Muscle of leg (tissue), 3 donors: ENCODE measurements at regions not wholly inside any gene's neighbourhood (a gene's known extent, or its start where the extent isn't known, plus 50 kb on each side); places are given as distances from the start of the nearest gene placed in this dataset.
A peak's percentile ranks its signal among the peaks of the same experiment; 100 is the strongest.

ENCODE experiments used
- DNase-seq: peaks from one replicate; pipeline ENCODE4 v3.0.0; 2013
- H3K27ac ChIP-seq: one replicate; pipeline ENCODE4 v1.5.1; 2013; ENCODE audit warnings: mild to moderate bottlenecking, low read length, control low read depth
- H3K27me3 ChIP-seq: one replicate; pipeline ENCODE4 v1.6.1; 2013; ENCODE audit warnings: low read length; ENCODE audit not compliant: control insufficient read depth, insufficient read depth
- H3K36me3 ChIP-seq: one replicate; pipeline ENCODE4 v1.6.1; 2013; ENCODE audit warnings: low read length; ENCODE audit not compliant: control insufficient read depth, insufficient read depth
- H3K4me1 ChIP-seq: one replicate; pipeline ENCODE4 v1.6.1; 2013; ENCODE audit warnings: low read length; ENCODE audit not compliant: control insufficient read depth, insufficient read depth
- H3K4me3 ChIP-seq: one replicate; pipeline ENCODE4 v1.5.1; 2013; ENCODE audit warnings: low read length, control low read depth
- H3K9me3 ChIP-seq: replicated peaks from 2 replicates; pipeline ENCODE4 v1.6.1; 2013; ENCODE audit warnings: low read depth, low read length; ENCODE audit not compliant: control insufficient read depth
- WGBS: methylation state at CpG from one replicate; pipeline ENCODE4 v1.1.5; 2013; ENCODE audit warnings: missing lambda C conversion rate; ENCODE audit not compliant: insufficient coverage; 5-methylcytosine and 5-hydroxymethylcytosine counted together

DNA sequence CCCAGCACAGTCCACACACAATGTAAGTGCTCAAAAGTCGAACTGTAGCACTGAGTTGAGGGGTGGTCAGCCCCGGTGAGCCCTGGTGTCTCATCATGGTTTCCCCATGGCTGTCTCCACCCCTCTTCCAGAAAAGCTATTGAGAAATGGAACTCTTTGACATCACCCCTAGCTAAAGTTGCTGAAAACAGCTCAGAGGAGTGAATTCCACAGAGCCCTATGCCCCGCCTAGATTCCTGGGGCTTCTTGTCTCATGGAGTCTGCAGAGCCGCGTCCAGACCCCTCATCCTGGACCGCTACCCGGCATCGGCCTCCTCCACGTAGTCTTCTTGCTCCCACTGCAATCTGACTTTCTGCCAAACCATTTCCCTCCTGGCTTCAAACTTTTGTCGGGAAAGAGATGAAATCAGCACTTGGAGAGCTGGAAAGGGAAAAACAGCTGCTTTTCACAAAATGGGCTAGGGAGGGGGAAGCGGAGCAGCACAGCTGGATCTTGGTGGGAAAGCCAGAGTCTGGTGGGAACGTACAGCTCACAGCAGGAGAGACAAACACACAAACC lies 132.2 kb downstream of the SNX5 start:
- no peaks in the 10 kb centered on the region for H3K9me3 ChIP-seq
- no peaks in the 10 kb centered on the region for H3K36me3 ChIP-seq
- peak; percentile 100 for DNase-seq
- no peaks in the 10 kb centered on the region for H3K27me3 ChIP-seq
- peak overlapping the region; percentile 97 for H3K27ac ChIP-seq
- WGBS, result 16% methylated on average over 7 of the region's 12 CpGs
- H3K4me1 ChIP-seq, result peaks cover 35% of the 10 kb centered on the region
- no peak overlapping the region for H3K4me3 ChIP-seq

DNA sequence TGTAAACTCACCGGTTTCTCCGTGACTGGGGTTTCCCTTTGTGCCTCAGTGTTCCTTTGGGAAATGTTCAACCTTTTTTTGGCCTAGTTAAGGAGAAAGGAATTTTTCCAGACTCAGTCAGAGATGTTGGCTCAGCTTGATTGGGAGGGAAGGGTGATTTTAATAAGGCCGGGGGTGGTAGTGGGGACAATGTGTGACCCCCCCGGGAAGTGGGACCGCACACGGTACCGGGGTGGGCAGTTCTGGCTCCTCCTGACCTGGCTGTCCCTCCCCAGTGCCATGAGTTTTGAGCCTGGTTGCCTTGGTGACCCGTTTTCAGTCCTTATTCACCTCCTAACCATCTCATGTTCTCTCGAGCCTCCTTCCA lies 132.7 kb downstream of the SNX5 start:
- Histone ChIP-seq H3K4me3 (no peak overlapping the region), H3K4me1 (peaks cover 32% of the 10 kb centered on the region), H3K27ac (peak overlapping the region; percentile 97), H3K9me3 (no peaks in the 10 kb centered on the region), H3K36me3 (no peaks in the 10 kb centered on the region), H3K27me3 (no peaks in the 10 kb centered on the region)
- WGBS, result 46% methylated on average over 7 of the region's 9 CpGs
- peak; percentile 78 for DNase-seq

DNA sequence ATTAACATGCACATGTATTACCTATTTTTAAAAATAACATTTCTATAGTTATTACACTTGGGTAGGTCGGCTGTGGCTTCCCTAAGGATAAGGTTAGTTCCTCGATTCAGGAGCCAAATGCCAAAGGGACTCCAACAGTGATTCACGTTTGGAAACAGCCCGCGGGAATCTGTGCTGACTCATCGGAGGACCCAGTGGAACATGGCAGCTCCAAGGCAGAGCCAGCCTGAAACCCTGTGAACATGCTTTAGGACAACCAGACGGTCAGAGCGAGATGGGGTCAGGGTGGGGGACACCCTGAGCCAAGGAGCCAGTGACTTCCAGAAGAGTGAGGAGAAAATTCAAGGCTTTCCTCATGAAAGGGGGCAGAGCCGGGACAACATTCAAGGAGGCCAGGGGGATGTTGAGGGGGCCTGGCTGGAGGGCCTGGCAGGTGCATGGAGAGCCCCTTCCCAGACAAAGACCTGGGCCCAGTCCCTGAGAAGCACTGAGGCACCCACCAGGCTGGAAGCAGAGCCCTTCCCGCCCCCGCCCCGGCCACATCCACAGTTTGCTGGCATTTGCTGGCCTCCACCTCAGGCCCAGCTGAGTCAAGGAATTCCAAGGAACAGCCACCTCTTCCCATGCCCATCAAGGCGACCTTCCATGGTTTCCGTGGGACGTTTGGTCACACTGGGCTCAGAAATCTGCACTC lies 133.2 kb downstream of the SNX5 start:
- H3K4me1 ChIP-seq, result peaks cover 32% of the 10 kb centered on the region
- no peaks in the 10 kb centered on the region for H3K9me3 ChIP-seq
- no peaks in the 10 kb centered on the region for H3K36me3 ChIP-seq
- no peaks in the 10 kb centered on the region for H3K27me3 ChIP-seq
- H3K4me3 ChIP-seq, result no peak overlapping the region
- peak; percentile 70 for DNase-seq
- H3K27ac ChIP-seq, result peak overlapping the region; percentile 97
- WGBS, result 45% methylated on average over 14 of the region's 15 CpGs

DNA sequence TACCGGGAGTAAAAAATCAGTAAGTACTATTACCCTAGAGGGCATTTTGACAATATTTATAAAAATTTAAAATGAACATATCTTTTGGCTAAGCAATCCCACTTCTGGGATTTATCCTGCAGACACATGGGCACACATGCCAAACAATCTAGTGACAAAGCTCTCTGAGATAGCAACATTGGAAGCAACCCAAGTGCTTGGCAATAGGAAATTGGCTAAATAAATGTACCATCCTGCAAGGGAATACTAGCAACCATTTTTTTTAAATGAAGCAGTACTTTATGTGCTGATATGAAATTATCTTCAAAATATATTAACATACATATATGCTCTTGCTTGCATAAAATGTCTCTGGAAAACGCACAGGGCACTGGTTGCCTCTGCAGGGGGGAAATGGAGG lies 133.8 kb downstream of the SNX5 start:
- DNase-seq, result no peak
- Histone ChIP-seq H3K9me3 (no peaks in the 10 kb centered on the region), H3K4me3 (no peak overlapping the region), H3K36me3 (no peaks in the 10 kb centered on the region), H3K27ac (peak overlapping the region; percentile 4), H3K27me3 (no peaks in the 10 kb centered on the region), H3K4me1 (peaks cover 32% of the 10 kb centered on the region)
- no CpG with 5 or more reads among the region's 2 CpGs for WGBS

DNA sequence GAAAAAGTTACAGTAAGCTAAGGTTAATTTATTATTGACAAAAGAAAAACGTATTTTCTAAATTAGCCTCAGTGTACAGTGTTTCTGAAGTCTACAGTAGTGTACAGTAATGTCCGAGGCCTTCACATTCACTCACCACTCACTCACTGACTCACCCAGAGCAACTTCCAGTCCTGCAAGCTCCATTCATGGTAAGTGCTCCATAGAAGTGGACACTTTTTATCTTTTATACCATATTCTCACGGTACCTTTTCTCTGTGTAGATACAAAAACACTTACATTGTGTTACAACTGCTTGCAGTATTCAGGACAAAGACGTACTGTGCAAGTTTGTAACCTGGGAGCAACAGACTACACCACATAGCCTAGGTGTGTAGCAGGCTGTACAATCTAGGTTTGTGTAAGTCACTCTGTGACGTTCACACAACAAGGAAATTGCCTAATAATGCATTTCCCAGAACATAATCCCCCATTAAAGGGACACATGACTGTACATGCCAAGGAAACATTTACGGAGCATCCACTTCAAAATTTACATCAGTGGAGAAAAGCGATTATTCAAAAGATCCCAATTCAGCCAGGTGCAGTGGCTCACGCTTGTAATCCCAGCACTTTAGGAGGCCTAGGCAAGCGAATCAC lies 133.4 kb downstream of the BANF2 start:
- WGBS, result 60% methylated on average over 3 of the region's 9 CpGs
- H3K27me3 ChIP-seq, result no peaks in the 10 kb centered on the region
- DNase-seq, result no peak

DNA sequence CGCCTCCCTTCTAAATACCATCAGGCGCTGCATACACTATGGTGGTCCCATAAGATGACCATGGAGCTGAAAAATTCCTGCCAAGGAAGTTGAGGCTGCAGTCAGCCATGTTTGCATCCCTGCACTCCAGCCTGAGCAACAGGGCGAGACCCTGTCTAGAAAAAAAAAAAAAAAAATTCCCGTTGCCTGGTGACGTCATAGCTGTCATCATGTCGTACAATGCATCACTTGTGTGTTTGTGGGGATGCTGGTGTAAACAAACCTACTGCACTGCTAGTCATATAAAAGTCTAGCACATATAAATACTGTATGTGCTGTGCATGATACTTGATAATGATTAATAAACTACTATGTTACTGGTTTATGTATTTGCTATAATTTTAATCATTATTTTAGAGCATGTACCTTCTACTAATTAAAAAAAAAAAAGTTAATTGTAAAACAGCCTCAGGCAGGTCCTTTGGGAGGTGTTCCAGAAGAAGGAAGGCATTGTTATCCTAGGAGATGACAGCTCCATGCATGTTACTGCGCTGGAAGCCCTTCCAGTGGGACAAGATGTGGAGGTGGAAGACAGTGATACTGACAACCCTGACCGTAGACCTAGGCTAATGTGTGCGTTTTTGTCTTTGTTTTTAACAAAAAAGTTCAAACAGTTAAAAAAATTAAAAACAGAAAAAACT lies 132.6 kb downstream of the BANF2 start:
- no peaks in the 10 kb centered on the region for H3K36me3 ChIP-seq
- 94% methylated on average over 2 of the region's 9 CpGs for WGBS
- no peaks in the 10 kb centered on the region for H3K27me3 ChIP-seq
- no peak overlapping the region for H3K27ac ChIP-seq
- no peaks in the 10 kb centered on the region for H3K9me3 ChIP-seq
- no peak for DNase-seq
- peaks cover 25% of the 10 kb centered on the region for H3K4me1 ChIP-seq
- no peak overlapping the region for H3K4me3 ChIP-seq

More for the DNA sequence above, 133.4 kb downstream of the BANF2 start:
- H3K4me3 ChIP-seq, result no peak overlapping the region
- peaks cover 27% of the 10 kb centered on the region for H3K4me1 ChIP-seq
- no peaks in the 10 kb centered on the region for H3K9me3 ChIP-seq
- H3K27ac ChIP-seq, result no peak overlapping the region
- no peaks in the 10 kb centered on the region for H3K36me3 ChIP-seq

DNA sequence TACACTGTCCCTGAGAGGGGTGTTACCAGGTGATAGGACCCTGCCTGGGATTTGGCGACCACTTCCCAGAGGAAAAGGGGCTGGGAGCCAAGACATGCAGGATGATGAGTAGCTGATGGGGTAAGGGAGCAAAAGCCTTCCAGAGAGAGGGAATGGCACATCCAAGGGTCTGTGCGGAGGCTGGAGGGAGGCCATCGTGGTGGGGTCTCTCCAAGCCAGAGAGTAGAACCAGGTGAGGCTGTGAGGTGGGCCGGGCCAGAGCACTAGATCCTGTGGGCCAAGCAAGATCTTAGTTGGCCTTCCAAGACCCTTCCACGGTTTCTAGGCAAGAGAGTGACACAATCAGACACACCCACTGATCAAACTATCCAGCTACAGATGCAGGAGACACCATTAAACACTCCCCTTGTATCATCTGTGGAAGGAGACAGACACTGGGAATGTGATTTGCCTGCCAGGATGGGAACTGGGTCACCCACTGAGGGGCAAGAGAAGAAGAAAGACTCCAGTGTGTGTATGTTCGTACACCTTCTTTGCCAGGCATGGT lies 128.9 kb downstream of the BANF2 start:
- no peak overlapping the region for H3K4me3 ChIP-seq
- 85% methylated on average over 6 of the region's 6 CpGs for whole genome bisulfite sequencing
- no peaks in the 10 kb centered on the region for H3K36me3 ChIP-seq
- H3K27ac ChIP-seq, result no peak overlapping the region
- DNase-seq, result no peak
- H3K27me3 ChIP-seq, result no peaks in the 10 kb centered on the region
- peaks cover 17% of the 10 kb centered on the region for H3K4me1 ChIP-seq
- no peaks in the 10 kb centered on the region for H3K9me3 ChIP-seq

DNA sequence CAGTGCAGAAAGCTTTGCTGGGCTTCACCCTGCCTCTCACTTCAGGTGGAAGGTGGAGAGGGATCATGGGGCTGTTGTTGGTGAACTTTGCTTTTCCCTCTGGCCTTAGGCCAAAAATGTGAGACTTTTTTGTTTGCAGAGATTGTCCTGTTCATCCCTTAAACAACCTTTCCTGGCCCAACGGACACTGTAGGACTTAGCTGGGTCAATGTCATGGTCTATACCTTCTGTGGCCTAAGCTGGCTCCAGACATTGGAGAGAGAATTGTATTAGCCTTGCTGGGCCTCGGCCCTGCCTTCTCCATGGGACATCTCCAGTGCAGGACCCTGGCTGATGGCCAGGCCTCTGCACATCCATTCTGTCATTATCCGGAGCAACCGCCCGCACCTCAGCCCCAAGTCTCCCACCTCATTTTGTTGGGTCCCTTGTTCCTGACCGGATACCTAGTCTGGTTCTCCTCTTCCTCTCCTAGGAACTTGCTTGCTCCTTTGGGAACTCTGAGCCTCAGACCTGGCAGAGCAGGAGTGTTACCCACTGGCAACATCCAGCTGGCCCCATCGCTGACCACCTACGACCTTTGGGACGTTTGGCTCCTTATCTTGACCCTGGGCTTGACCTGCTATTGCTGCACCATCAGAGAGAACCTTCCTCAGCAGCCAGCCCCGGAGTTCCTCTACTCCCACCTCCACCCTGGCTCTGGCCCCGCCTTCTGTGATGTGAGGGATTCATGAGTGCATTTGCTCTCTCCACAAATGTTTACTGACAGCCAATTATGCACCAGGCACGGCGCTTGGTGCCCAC lies 128.2 kb downstream of the BANF2 start:
- no peaks in the 10 kb centered on the region for H3K36me3 ChIP-seq
- no peak overlapping the region for H3K27ac ChIP-seq
- H3K9me3 ChIP-seq, result no peaks in the 10 kb centered on the region
- DNase-seq, result no peak
- H3K4me1 ChIP-seq, result peaks cover 17% of the 10 kb centered on the region
- no peak overlapping the region for H3K4me3 ChIP-seq
- H3K27me3 ChIP-seq, result no peaks in the 10 kb centered on the region
- 81% methylated on average over 7 of the region's 13 CpGs for WGBS

DNA sequence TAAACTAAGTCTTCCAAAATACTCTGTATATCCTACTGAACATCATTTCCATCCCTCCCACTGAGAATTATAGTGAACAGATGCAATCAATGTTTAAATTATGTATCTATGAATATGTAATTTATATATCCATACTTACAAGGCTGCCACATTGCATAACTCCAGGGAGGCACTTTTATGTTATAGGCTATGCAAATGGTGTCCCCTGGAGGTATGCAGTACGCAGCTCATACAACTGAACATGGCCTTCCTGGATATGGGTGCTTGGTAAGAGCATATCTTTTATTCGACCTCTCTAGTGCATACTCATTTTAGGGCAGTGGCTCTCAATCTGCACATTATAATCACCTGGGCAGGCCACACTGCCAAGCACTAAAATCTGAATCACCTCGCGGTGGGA lies 127.3 kb downstream of the BANF2 start:
- Histone ChIP-seq H3K27me3 (no peaks in the 10 kb centered on the region), H3K9me3 (no peaks in the 10 kb centered on the region), H3K36me3 (no peaks in the 10 kb centered on the region), H3K4me1 (peaks cover 23% of the 10 kb centered on the region), H3K27ac (no peak overlapping the region), H3K4me3 (no peak overlapping the region)
- DNase-seq, result no peak
- 100% methylated on average over 1 of the region's 4 CpGs for WGBS
